Liver (tissue), 8 donors: ENCODE measurements at regions not wholly inside any gene's neighbourhood (a gene's known extent, or its start where the extent isn't known, plus 50 kb on each side); places are given as distances from the start of the nearest gene placed in this dataset.

Source experiments
- DNase-seq: peaks from one replicate; pipeline ENCODE4 v3.0.0-alpha.2; 2017; ENCODE audit warnings: low spot score
- H3K27ac ChIP-seq, 2 donors: one replicate each; pipeline ENCODE4 v1.7.0; 2013; ENCODE audit warnings: inconsistent platforms in 2 of 2, low read length in 2 of 2, control low read depth in 1 of 2, low read depth in 1 of 2, mild to moderate bottlenecking in 1 of 2
- H3K27me3 ChIP-seq, 4 donors: one replicate each; pipeline versions ENCODE4 v1.6.1 to v1.7.0; 2013; ENCODE audit warnings: low read length in 3 of 4, inconsistent platforms in 1 of 4, mild to moderate bottlenecking in 1 of 4, moderate library complexity in 1 of 4; ENCODE audit not compliant: control insufficient read depth in 4 of 4, insufficient read depth in 4 of 4
- H3K36me3 ChIP-seq, 4 donors: one replicate each; pipeline versions ENCODE4 v1.6.1 to v1.7.0; 2013; ENCODE audit warnings: low read length in 3 of 4, mild to moderate bottlenecking in 3 of 4, low read depth in 1 of 4, moderate library complexity in 1 of 4; ENCODE audit not compliant: control insufficient read depth in 4 of 4, insufficient read depth in 3 of 4
- H3K4me1 ChIP-seq, 4 donors: one replicate each; pipeline versions ENCODE4 v1.6.1 to v1.7.0; 2013; ENCODE audit warnings: low read length in 3 of 4, mild to moderate bottlenecking in 3 of 4, moderate library complexity in 1 of 4; ENCODE audit not compliant: control insufficient read depth in 4 of 4, insufficient read depth in 4 of 4
- H3K4me3 ChIP-seq, 3 donors: one replicate each; pipeline versions ENCODE4 v1.6.1 to v1.7.0; 2013; ENCODE audit warnings: low read length in 3 of 3, control low read depth in 1 of 3, low read depth in 1 of 3, mild to moderate bottlenecking in 1 of 3
- H3K9ac ChIP-seq, 2 donors: one replicate each; pipeline ENCODE4 v1.7.0; 2013; ENCODE audit warnings: low read length in 2 of 2, mild to moderate bottlenecking in 2 of 2, moderate library complexity in 2 of 2, control low read depth in 1 of 2, low read depth in 1 of 2
- H3K9me3 ChIP-seq, 4 donors: one replicate each; pipeline versions ENCODE4 v1.6.1 to v1.7.0; 2013; ENCODE audit warnings: low read length in 3 of 4; ENCODE audit not compliant: control insufficient read depth in 4 of 4
- ATF3 ChIP-seq: IDR thresholded peaks from 2 replicates; pipeline ENCODE4 v1.6.1; 2016; ENCODE audit warnings: antibody characterized with exemption
- CTCF ChIP-seq: fragments of 150-350 bp; IDR thresholded peaks from 2 replicates; pipeline ENCODE4 v1.5.1; 2017; ENCODE audit warnings: improper control_type of control experiment, low read depth, low read length; ENCODE audit not compliant: missing input control
- EGR1 ChIP-seq, 2 donors: IDR thresholded peaks; 2 replicates each; pipeline ENCODE4 v1.6.1; 2016 to 2018; ENCODE audit warnings: antibody characterized with exemption in 2 of 2, low read depth in 2 of 2
- GABPA ChIP-seq, 2 donors: IDR thresholded peaks in 1 of 2; conservative IDR thresholded peaks in 1 of 2; 2 replicates each; pipeline ENCODE4 v1.6.1; 2016; ENCODE audit warnings: antibody characterized with exemption in 2 of 2, mild to moderate bottlenecking in 1 of 2, moderate library complexity in 1 of 2
- HNF4A ChIP-seq, 2 donors: conservative IDR thresholded peaks; 2 replicates each; pipeline ENCODE4 v1.6.1; 2016; ENCODE audit warnings: antibody characterized with exemption in 2 of 2, mild to moderate bottlenecking in 2 of 2
- HNF4G ChIP-seq: IDR thresholded peaks from 2 replicates; pipeline ENCODE4 v1.6.1; 2016; ENCODE audit warnings: antibody characterized with exemption
- JUND ChIP-seq, 2 donors: IDR thresholded peaks; 2 replicates each; pipeline ENCODE4 v1.6.1; 2016; ENCODE audit warnings: antibody characterized with exemption in 2 of 2
- NR2F2 ChIP-seq: IDR thresholded peaks from 2 replicates; pipeline ENCODE4 v1.6.1; 2016; ENCODE audit warnings: antibody characterized with exemption
- RAD21 ChIP-seq, 2 donors: IDR thresholded peaks; 2 replicates each; pipeline ENCODE4 v1.6.1; 2016; ENCODE audit warnings: antibody characterized with exemption in 2 of 2, mild to moderate bottlenecking in 2 of 2
- REST ChIP-seq: IDR thresholded peaks from 2 replicates; pipeline ENCODE4 v1.6.1; 2016; ENCODE audit warnings: antibody characterized with exemption, mild to moderate bottlenecking
- RXRA ChIP-seq, 2 donors: IDR thresholded peaks; 2 replicates each; pipeline ENCODE4 v1.6.1; 2017 to 2018; ENCODE audit warnings: antibody characterized with exemption in 2 of 2, mild to moderate bottlenecking in 1 of 2
- SP1 ChIP-seq: IDR thresholded peaks from 2 replicates; pipeline ENCODE4 v1.6.1; 2018; ENCODE audit warnings: antibody characterized with exemption, mild to moderate bottlenecking
- YY1 ChIP-seq: IDR thresholded peaks from 2 replicates; pipeline ENCODE4 v1.6.1; 2016; ENCODE audit warnings: antibody characterized with exemption, mild to moderate bottlenecking
- ZBTB33 ChIP-seq: IDR thresholded peaks from 2 replicates; pipeline ENCODE4 v1.6.1; 2016; ENCODE audit warnings: antibody characterized with exemption
- WGBS: extraction: QIAGEN DNeasy Blood & Tissue Kit; methylation state at CpG from one replicate; pipeline ENCODE4 v1.1.7; 2013; 5-methylcytosine and 5-hydroxymethylcytosine counted together
- TF ChIP-seq, protein P1 (sequence below): IDR thresholded peaks from 2 replicates; pipeline ENCODE4 v1.6.1; 2016; ENCODE audit warnings: antibody characterized with exemption
- donor health status: healthy.
- donor health status: healthy.
- donor health status: healthy.
- donor health status: healthy.
- donor health status: healthy.

GRCh38 chr1:82555501-82555900, 754.8 kb downstream of the ADGRL2 start:
- no peak for DNase-seq
- Histone ChIP-seq H3K27ac (no peak overlapping the region), H3K9me3 (no peaks in the 10 kb centered on the region), H3K36me3 (no peaks in the 10 kb centered on the region), H3K4me1 (no peaks in the 10 kb centered on the region), H3K27me3 (no peaks in the 10 kb centered on the region), H3K9ac (no peak overlapping the region), H3K4me3 (no peak overlapping the region)
- no peak for TF ChIP-seq NR2F2
- no peak for TF ChIP-seq RAD21 (IDR thresholded peaks at IDR 0.05)
- TF ChIP-seq GABPA (IDR thresholded peaks at IDR 0.05 in 1 of 2, conservative IDR thresholded peaks at IDR 0.05 in 1 of 2): no peak
- TF ChIP-seq JUND (IDR thresholded peaks at IDR 0.05): no peak
- no peak for TF ChIP-seq REST
- TF ChIP-seq ATF3: no peak
- TF ChIP-seq RXRA (IDR thresholded peaks at IDR 0.05): no peak
- no peak for TF ChIP-seq HNF4G
- no peak for TF ChIP-seq ZBTB33
- no peak for TF ChIP-seq YY1
- TF ChIP-seq, protein P1, sequence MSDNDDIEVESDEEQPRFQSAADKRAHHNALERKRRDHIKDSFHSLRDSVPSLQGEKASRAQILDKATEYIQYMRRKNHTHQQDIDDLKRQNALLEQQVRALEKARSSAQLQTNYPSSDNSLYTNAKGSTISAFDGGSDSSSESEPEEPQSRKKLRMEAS: no peak
- no peak for TF ChIP-seq SP1
- TF ChIP-seq EGR1 (IDR thresholded peaks at IDR 0.05; ENCODE audit: low read depth in 2 of 2): no peak
- no peak for TF ChIP-seq CTCF
- 35% methylated on average over 1 of the region's 1 CpG for WGBS

DNA sequence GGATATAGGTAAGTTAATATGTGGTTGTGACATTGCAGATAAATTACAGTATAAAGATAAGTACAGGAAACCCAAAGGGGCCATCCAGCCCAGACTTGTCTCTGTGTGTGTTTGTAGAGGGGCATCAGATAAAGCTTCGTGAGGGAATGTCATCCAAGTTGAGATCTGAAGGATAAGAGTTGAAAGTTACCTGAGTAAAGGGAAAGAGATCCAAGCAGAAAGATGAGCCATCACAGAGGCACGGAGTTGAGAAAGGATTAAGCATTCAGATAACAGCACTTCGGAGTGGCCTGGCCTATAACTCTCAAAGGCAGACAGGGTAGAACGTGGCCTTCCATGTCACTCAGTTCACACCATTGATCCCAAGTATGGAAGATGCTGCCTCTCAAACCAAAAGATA, 749.1 kb downstream of the ADGRL2 start:
- Histone ChIP-seq H3K4me3 (no peak overlapping the region), H3K9ac (no peak overlapping the region), H3K36me3 (no peaks in the 10 kb centered on the region), H3K27me3 (no peaks in the 10 kb centered on the region), H3K9me3 (no peaks in the 10 kb centered on the region), H3K27ac (no peak overlapping the region), H3K4me1 (no peaks in the 10 kb centered on the region)
- no peak for TF ChIP-seq HNF4A (conservative IDR thresholded peaks at IDR 0.05)
- no peak for DNase-seq
- 69% methylated on average over 4 of the region's 4 CpGs for WGBS
